Astrocyte (in vitro differentiated cells and primary cell): ENCODE measurements at regions not wholly inside any gene's neighbourhood (a gene's known extent, or its start where the extent isn't known, plus 50 kb on each side); places are given as distances from the start of the nearest gene placed in this dataset.

Source experiments
- EZH2 ChIP-seq: IDR thresholded peaks from 2 replicates; pipeline ENCODE4 v1.6.1; 2012; ENCODE audit warnings: mild to moderate bottlenecking, low read length, inconsistent platforms; ENCODE audit not compliant: insufficient read depth
- TF ChIP-seq, protein P1 (sequence below): IDR thresholded peaks from 2 replicates; pipeline ENCODE4 v1.5.1; 2011; ENCODE audit warnings: low read depth, mild to moderate bottlenecking, inconsistent platforms, low read length, moderate library complexity; ENCODE audit not compliant: insufficient read depth

DNA sequence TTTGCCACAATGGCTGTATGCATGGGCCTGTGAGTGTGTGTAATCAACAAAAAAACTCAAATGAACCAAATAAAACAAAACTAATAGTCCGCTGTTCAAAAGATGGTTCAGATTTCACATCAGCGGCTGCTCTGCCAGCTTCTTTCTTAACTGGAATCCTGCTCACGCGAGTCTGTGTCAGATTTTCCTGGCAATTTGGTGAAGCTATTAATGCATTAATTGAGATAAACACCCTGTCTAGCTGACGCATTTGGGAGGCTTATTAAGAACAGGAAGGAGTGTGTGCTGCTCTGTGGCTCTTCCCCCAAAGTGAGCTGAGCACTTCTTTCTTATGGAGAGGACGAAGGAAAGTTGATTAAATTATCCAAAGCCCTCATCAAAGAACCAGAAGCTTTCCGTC is 336.6 kb upstream of the MKI67 start:
- TF ChIP-seq, protein P1, sequence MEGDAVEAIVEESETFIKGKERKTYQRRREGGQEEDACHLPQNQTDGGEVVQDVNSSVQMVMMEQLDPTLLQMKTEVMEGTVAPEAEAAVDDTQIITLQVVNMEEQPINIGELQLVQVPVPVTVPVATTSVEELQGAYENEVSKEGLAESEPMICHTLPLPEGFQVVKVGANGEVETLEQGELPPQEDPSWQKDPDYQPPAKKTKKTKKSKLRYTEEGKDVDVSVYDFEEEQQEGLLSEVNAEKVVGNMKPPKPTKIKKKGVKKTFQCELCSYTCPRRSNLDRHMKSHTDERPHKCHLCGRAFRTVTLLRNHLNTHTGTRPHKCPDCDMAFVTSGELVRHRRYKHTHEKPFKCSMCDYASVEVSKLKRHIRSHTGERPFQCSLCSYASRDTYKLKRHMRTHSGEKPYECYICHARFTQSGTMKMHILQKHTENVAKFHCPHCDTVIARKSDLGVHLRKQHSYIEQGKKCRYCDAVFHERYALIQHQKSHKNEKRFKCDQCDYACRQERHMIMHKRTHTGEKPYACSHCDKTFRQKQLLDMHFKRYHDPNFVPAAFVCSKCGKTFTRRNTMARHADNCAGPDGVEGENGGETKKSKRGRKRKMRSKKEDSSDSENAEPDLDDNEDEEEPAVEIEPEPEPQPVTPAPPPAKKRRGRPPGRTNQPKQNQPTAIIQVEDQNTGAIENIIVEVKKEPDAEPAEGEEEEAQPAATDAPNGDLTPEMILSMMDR = no peak
- TF ChIP-seq EZH2 = no peak
